ENCODE measurements at regions not wholly inside any gene's neighbourhood (a gene's known extent, or its start where the extent isn't known, plus 50 kb on each side); places are given as distances from the start of the nearest gene placed in this dataset.

GRCh38 chr6:96742702-96743101 is 94.6 kb downstream of the GPR63 start:
- H2BK120ac ChIP-seq (replicated peaks; ENCODE audit: low read depth, low read length) = no peak overlapping the region
- H4K8ac ChIP-seq (ENCODE audit: extremely low read depth, insufficient read depth, low read length) = no peak overlapping the region
- no peaks in the 10 kb centered on the region for H3K23me2 ChIP-seq (ENCODE audit: low read depth, low read length)
- DNase-seq (ENCODE audit: low read depth in 1 of 2, low spot score in 2 of 2) = no peak
- no peak overlapping the region for H2AFZ ChIP-seq (ENCODE audit: low read length)
- no peak for FAIRE-seq
- H3K4me2 ChIP-seq (ENCODE audit: insufficient read depth in 1 of 2, low read depth in 2 of 2, low read length in 2 of 2) = no peak overlapping the region
- H3K27me3 ChIP-seq (replicated peaks in 1 of 4; ENCODE audit: control insufficient read depth in 3 of 4, extremely low read depth in 1 of 4, insufficient read depth in 3 of 4, low read length in 3 of 4) = no peaks in the 10 kb centered on the region
- H2BK15ac ChIP-seq (ENCODE audit: low read length) = no peak overlapping the region
- no peak overlapping the region for H3K4me3 ChIP-seq (ENCODE audit: extremely low read depth in 1 of 4, insufficient read depth in 2 of 4, low read depth in 3 of 4, low read length in 4 of 4)
- no peak overlapping the region for H2BK20ac ChIP-seq (ENCODE audit: low read length)
- H3K56ac ChIP-seq (replicated peaks; ENCODE audit: insufficient read length, low read depth, low read length) = no peak overlapping the region
- ChIA-PET CTCF (ENCODE audit: partially characterized antibody) (interaction anchor here (0.9 kb wide), 1 partner anchor 17 kb away, joined by 6 read pairs; no protein-coding TSS in a partner anchor), POLR2A (ENCODE audit: partially characterized antibody) (no interaction called here)
- no peak overlapping the region for H4K91ac ChIP-seq (replicated peaks; ENCODE audit: insufficient read length, low read length)
- no peak overlapping the region for H2BK12ac ChIP-seq (ENCODE audit: low read depth, low read length)
- H4K5ac ChIP-seq (ENCODE audit: insufficient read length, low read depth, low read length) = no peak overlapping the region
- H3K14ac ChIP-seq (ENCODE audit: insufficient read length) = no peak overlapping the region
- no peak overlapping the region for H2AK5ac ChIP-seq (ENCODE audit: low read depth, low read length)
- WGBS, 2 experiments (ENCODE audit: extremely low coverage in 1 of 2, insufficient coverage in 1 of 2, insufficient read length in 1 of 2, insufficient replicate concordance in 2 of 2, low coverage in 1 of 2, low lambda C conversion rate in 2 of 2, missing lambda C conversion rate in 1 of 2) = 80% methylated on average over 4 of the region's 4 CpGs; no CpG with 5 or more reads in 1 of the 2 experiments
- H2BK5ac ChIP-seq (ENCODE audit: low read depth, low read length) = no peak overlapping the region
- H3K36me3 ChIP-seq (ENCODE audit: control insufficient read depth in 2 of 4, insufficient read depth in 4 of 4, low read length in 3 of 4) = no peaks in the 10 kb centered on the region
- H3K79me1 ChIP-seq (ENCODE audit: low read depth, low read length) = no peaks in the 10 kb centered on the region
- H3K23ac ChIP-seq (ENCODE audit: insufficient read length) = no peak overlapping the region
- H3K9me3 ChIP-seq (ENCODE audit: insufficient read depth in 2 of 2, low read depth in 1 of 2, low read length in 1 of 2) = no peaks in the 10 kb centered on the region
- no peaks in the 10 kb centered on the region for H4K20me1 ChIP-seq (replicated peaks in 1 of 2; ENCODE audit: control insufficient read depth in 1 of 2, insufficient read depth in 2 of 2, low read length in 2 of 2)
- no peaks in the 10 kb centered on the region for H3K4me1 ChIP-seq (replicated peaks in 1 of 4; ENCODE audit: control insufficient read depth in 3 of 4, insufficient read depth in 4 of 4, low read length in 3 of 4)
- no peak overlapping the region for H3K18ac ChIP-seq (ENCODE audit: extremely low read depth, low read length)
- no peak overlapping the region for H3K9ac ChIP-seq (replicated peaks in 1 of 4; ENCODE audit: extremely low read depth in 1 of 4, low read depth in 3 of 4, low read length in 3 of 4)
- no peaks in the 10 kb centered on the region for H3K79me2 ChIP-seq (ENCODE audit: control insufficient read depth in 1 of 2, insufficient read depth in 2 of 2, low read length in 2 of 2)
- H3K4ac ChIP-seq (replicated peaks; ENCODE audit: insufficient read length, low read depth, low read length) = no peak overlapping the region
- H3K27ac ChIP-seq (ENCODE audit: low read depth, low read length) = no peak overlapping the region
- no peak for TF ChIP-seq SRF (IDR thresholded peaks at IDR 0.05; ENCODE audit: low read depth, low read length)
- TF ChIP-seq EP300 (IDR thresholded peaks at IDR 0.05; ENCODE audit: borderline replicate concordance in 1 of 2, low read depth in 2 of 2, low read length in 2 of 2) = no peak
- no peak for TF ChIP-seq CREB1 (IDR thresholded peaks at IDR 0.05)
- TF ChIP-seq KDM1A (IDR thresholded peaks at IDR 0.05; ENCODE audit: borderline replicate concordance, low read length) = no peak
- no peak for TF ChIP-seq BRCA1 (IDR thresholded peaks at IDR 0.05; ENCODE audit: low read depth, low read length)
- TF ChIP-seq USF2 (IDR thresholded peaks at IDR 0.05; ENCODE audit: low read length) = no peak
- TF ChIP-seq RAD21 (IDR thresholded peaks at IDR 0.05 in 1 of 2, conservative IDR thresholded peaks at IDR 0.05 in 1 of 2; ENCODE audit: low read depth in 2 of 2, low read length in 2 of 2) = no peak
- no peak for TF ChIP-seq SP2 (IDR thresholded peaks at IDR 0.05; ENCODE audit: low read length)
- TF ChIP-seq SUZ12 (IDR thresholded peaks at IDR 0.05; ENCODE audit: low read length) = no peak
- no peak for TF ChIP-seq SP1 (IDR thresholded peaks at IDR 0.05; ENCODE audit: low read depth, low read length)
- TF ChIP-seq CTCF (IDR thresholded peaks at IDR 0.05; ENCODE audit: control extremely low read depth in 1 of 3, insufficient read depth in 1 of 3, low read depth in 1 of 3, low read length in 3 of 3) = no peak
